PC-9 (cell line): ENCODE measurements at regions not wholly inside any gene's neighbourhood (a gene's known extent, or its start where the extent isn't known, plus 50 kb on each side); places are given as distances from the start of the nearest gene placed in this dataset.
"Not testable (repeated sequence)": the region's sequence is repeated elsewhere in the genome, so short reads cannot be mapped to it uniquely, and the experiment has no call there.

Source experiments
- BruUV-seq: library from RNA; stranded (reverse); fragments of 400-500 nt; replicated peaks from 2 replicates; lab custom pipeline; 2021; lab: Mats Ljungman, UMichigan
- CTCF ChIA-PET: fragments of 300-600 bp; sonication (Branson Sonifier 250); formaldehyde crosslinking; loops from one replicate; lab custom pipeline; 2022; ENCODE audit warnings: antibody characterized with exemption; lab: Charles Lee
- POLR2A ChIA-PET: fragments of 300-600 bp; sonication (Branson Sonifier 250); formaldehyde crosslinking; loops from one replicate; lab custom pipeline; 2022; ENCODE audit warnings: antibody characterized with exemption; ENCODE audit not compliant: unreplicated experiment; lab: Charles Lee
- DNase-seq, 2 experiments: peaks; one replicate each; pipeline versions ENCODE4 v3.0.0 to v3.0.0-alpha.2; 2015 to 2022; ENCODE audit warnings: mixed read lengths in 1 of 2
- H2AFZ ChIP-seq: fragments of 200-600 bp; sonication (generic); 2 replicates; pipeline ENCODE4 v1.8.1; 2017; ENCODE audit warnings: antibody characterized with exemption
- H3F3A ChIP-seq: fragments of 200-600 bp; sonication (generic); 2 replicates; pipeline ENCODE4 v1.8.1; 2017; ENCODE audit warnings: antibody characterized with exemption, mild to moderate bottlenecking, low read depth; ENCODE audit not compliant: insufficient read depth
- H3K27ac ChIP-seq: fragments of 200-600 bp; sonication (generic); 2 replicates; pipeline ENCODE4 v1.6.1; 2016; ENCODE audit warnings: mixed run types
- H3K27me3 ChIP-seq: fragments of 200-600 bp; sonication (generic); 2 replicates; pipeline ENCODE4 v1.6.1; 2016; ENCODE audit warnings: low read depth, mixed run types; ENCODE audit not compliant: insufficient read depth
- H3K36me3 ChIP-seq: fragments of 200-600 bp; sonication (generic); 2 replicates; pipeline ENCODE4 v1.6.1; 2016; ENCODE audit warnings: low read depth, mixed run types
- H3K4me1 ChIP-seq: fragments of 200-600 bp; sonication (generic); replicated peaks from 2 replicates; pipeline ENCODE4 v1.6.1; 2016; ENCODE audit warnings: mixed run types; ENCODE audit not compliant: insufficient read depth
- H3K4me2 ChIP-seq: fragments of 200-600 bp; sonication (generic); 2 replicates; pipeline ENCODE4 v1.6.1; 2017; ENCODE audit warnings: mixed run types
- H3K4me3 ChIP-seq: fragments of 200-600 bp; sonication (generic); 2 replicates; pipeline ENCODE4 v1.6.1; 2016; ENCODE audit warnings: mixed run types
- H3K79me2 ChIP-seq: fragments of 200-600 bp; sonication (generic); 2 replicates; pipeline ENCODE4 v1.6.1; 2017; ENCODE audit warnings: low read depth, mixed run types
- H3K9me2 ChIP-seq: fragments of 200-600 bp; sonication (generic); 2 replicates; pipeline ENCODE4 v1.8.1; 2017; ENCODE audit warnings: mild to moderate bottlenecking; ENCODE audit not compliant: insufficient read depth
- H3K9me3 ChIP-seq: fragments of 200-600 bp; sonication (generic); 2 replicates; pipeline ENCODE4 v1.8.1; 2016; ENCODE audit warnings: low read depth; ENCODE audit not compliant: insufficient read depth
- H4K20me1 ChIP-seq: fragments of 200-600 bp; sonication (generic); 2 replicates; pipeline ENCODE4 v1.8.1; 2017; ENCODE audit not compliant: insufficient read depth
- CTCF ChIP-seq: fragments of 200-600 bp; sonication (generic); conservative IDR thresholded peaks from 2 replicates; pipeline ENCODE4 v1.6.1; 2017; ENCODE audit warnings: mixed run types, antibody characterized with exemption, mild to moderate bottlenecking, moderate library complexity
- EZH2 ChIP-seq: fragments of 200-600 bp; sonication (generic); IDR thresholded peaks from 2 replicates; pipeline ENCODE4 v1.8.0; 2017; ENCODE audit warnings: antibody characterized with exemption, low read depth
- intact Hi-C: fragments of 100-400 bp; cut with micrococcal nuclease; formaldehyde crosslinking; loops from one replicate; pipeline ENCODE4 v1.10.0; 2022; ENCODE audit not compliant: unreplicated experiment

DNA sequence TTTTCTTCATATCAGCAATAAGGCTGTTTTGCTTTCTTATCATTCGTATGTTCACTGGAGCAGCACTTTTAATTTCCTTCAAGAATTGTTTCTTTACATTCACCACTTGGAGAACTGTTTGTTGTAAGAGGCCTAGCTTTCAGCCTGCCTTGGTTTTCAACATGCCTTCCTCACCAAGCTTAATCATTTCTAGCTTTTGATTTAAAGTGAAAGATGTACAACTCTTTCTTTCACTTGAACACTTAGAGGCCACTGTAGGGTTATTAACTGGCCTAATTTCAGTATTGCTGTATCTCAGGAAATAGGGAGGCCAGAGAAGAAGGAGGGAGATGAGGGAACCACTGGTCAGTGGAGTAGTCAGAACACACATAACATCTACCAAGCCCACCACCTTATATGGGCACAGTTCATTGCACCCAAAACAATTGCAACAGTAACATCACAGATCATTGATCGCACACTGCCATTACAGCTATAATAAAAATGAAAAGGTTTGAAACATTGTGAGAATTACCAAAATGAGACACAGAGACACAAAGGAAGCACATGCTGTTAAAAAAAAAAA lies 181.4 kb upstream of the TUBA3C start:
- intact Hi-C loops, result no loop called here
- Histone ChIP-seq H3K27me3 (peaks cover 26% of the 10 kb centered on the region), H3K79me2 (no peaks in the 10 kb centered on the region), H2AFZ (no peak overlapping the region), H3K4me1 (no peaks in the 10 kb centered on the region), H3K9me2 (no peaks in the 10 kb centered on the region), H3K9me3 (no peaks in the 10 kb centered on the region), H3K27ac (no peak overlapping the region), H3F3A (no peaks in the 10 kb centered on the region), H3K4me3 (no peak overlapping the region), H3K36me3 (no peaks in the 10 kb centered on the region), H4K20me1 (no peaks in the 10 kb centered on the region), H3K4me2 (no peak overlapping the region)
- TF ChIP-seq CTCF, result no peak
- no peak for TF ChIP-seq EZH2
- DNase-seq, result no peak
- ChIA-PET POLR2A (no interaction called here), CTCF (no interaction called here)
- no TSS peak for BruUV-seq

GRCh38 chr13:19359697-19360096 lies 178.1 kb upstream of the TUBA3C start:
- H3K9me2 ChIP-seq, H3K9me3 ChIP-seq, H3K79me2 ChIP-seq, H3K27me3 ChIP-seq, H2AFZ ChIP-seq, H3K4me1 ChIP-seq, BruUV-seq, H4K20me1 ChIP-seq, POLR2A ChIA-PET, DNase-seq, H3K27ac ChIP-seq, H3K4me2 ChIP-seq, H3K4me3 ChIP-seq, intact Hi-C loops, H3K36me3 ChIP-seq, CTCF ChIA-PET, H3F3A ChIP-seq: not testable (repeated sequence)

DNA sequence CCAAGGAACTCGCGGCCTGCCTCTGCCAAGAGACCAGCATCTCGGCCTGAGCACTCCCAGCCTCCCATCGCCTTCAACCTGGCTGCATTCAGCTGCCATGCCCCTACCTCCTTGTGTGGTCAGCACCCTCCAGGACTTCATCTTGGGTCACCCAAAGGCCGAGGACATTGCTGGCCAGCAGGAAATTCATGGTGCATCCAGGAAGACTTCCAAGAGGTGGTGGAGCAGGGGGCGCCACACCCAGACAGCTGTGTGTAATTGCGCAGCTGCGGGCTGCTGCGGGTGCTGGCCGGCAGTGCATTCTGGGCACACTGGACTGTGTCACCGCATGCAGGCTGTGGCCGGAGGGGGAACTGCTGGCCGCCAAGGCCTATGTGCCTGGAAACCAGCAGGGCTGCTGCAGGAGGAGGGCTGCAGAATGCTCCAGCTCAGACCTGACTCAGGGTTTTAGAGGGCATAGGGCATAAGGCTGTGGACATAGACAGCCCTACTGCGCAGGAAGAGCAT lies 164.3 kb upstream of the TUBA3C start:
- Histone ChIP-seq H3K36me3 (no peaks in the 10 kb centered on the region), H4K20me1 (no peaks in the 10 kb centered on the region), H3K9me3 (no peaks in the 10 kb centered on the region), H3K27ac (no peak overlapping the region), H3K27me3 (no peaks in the 10 kb centered on the region; the same call in 1 of the 2 replicates), H3K4me3 (no peak overlapping the region), H2AFZ (no peak overlapping the region), H3K4me2 (no peak overlapping the region), H3F3A (no peaks in the 10 kb centered on the region), H3K9me2 (no peaks in the 10 kb centered on the region), H3K79me2 (no peaks in the 10 kb centered on the region), H3K4me1 (no peaks in the 10 kb centered on the region)
- ChIA-PET CTCF (no interaction called here), POLR2A (no interaction called here)
- intact Hi-C loops, result no loop called here
- BruUV-seq, result no TSS peak
- DNase-seq, result no peak
- TF ChIP-seq CTCF (no peak), EZH2 (no peak)

DNA sequence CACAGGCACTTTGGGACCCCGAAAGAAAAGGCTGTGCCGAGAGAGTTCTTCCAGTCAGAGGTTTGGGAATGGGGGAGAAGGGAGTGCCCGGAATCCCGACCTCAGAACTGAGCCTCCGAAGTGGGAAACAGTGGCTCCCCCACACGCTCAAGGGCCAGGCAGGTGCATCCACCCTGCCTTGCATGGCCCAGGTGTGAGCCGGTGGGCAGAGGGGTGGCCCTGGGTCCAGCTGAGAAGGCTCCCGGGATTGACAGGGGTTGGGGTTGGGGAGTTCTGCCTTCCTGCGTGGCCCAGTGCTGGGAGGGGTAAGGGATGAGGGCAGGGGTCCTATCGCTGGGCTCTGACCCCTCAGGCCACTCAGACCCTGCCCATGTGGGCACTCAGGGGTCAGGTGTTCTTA lies 163.5 kb upstream of the TUBA3C start:
- H3K4me1 ChIP-seq, result no peaks in the 10 kb centered on the region
- no peaks in the 10 kb centered on the region for H4K20me1 ChIP-seq
- ChIA-PET CTCF (no interaction called here), POLR2A (no interaction called here)
- H3K9me2 ChIP-seq, result no peaks in the 10 kb centered on the region
- no TSS peak for BruUV-seq
- no peak overlapping the region for H3K4me2 ChIP-seq
- no peaks in the 10 kb centered on the region for H3K36me3 ChIP-seq
- no peak overlapping the region for H3K27ac ChIP-seq
- DNase-seq, result no peak
- H3F3A ChIP-seq, result no peaks in the 10 kb centered on the region
- H3K27me3 ChIP-seq, result no peaks in the 10 kb centered on the region; the same call in 1 of the 2 replicates
- no peaks in the 10 kb centered on the region for H3K9me3 ChIP-seq
- intact Hi-C loops, result no loop called here
- no peaks in the 10 kb centered on the region for H3K79me2 ChIP-seq
- no peak overlapping the region for H2AFZ ChIP-seq
- no peak overlapping the region for H3K4me3 ChIP-seq
- TF ChIP-seq CTCF, result no peak
- no peak for TF ChIP-seq EZH2

DNA sequence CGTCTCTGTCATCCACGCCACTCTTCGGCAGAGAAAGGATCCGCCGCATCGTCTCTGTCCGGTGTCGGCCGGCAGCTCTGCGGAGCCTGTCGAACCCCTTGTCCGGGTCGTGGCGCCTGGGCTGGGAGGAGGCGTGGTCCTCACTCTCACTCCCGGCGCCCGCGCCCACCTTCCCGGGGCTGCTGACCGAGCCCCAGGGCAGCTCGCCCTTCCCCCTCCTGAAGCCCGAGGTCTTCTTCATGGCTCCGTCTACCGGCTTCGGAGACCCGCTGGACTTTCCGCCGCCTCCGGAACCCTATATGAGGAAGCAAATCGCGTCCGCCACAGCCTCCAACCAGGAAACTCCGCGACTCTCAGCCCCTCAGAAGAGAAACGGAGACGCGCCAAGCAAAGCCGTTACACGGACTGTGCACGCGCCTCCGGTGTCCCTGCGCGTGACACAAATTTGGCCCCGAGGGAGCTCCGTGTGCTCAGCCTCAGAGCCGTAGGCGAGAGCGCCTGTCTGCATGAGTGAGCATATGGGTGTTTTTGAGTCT lies 163.0 kb upstream of the TUBA3C start:
- H2AFZ ChIP-seq, H3K36me3 ChIP-seq, H3K27ac ChIP-seq, H3K4me1 ChIP-seq, H3K79me2 ChIP-seq, BruUV-seq, DNase-seq, intact Hi-C loops, POLR2A ChIA-PET, H3K9me2 ChIP-seq, H3K4me2 ChIP-seq, H3F3A ChIP-seq, CTCF ChIA-PET, H4K20me1 ChIP-seq, H3K9me3 ChIP-seq, H3K4me3 ChIP-seq, H3K27me3 ChIP-seq: not testable (repeated sequence)
